Cardiac fibroblast (primary cell): ENCODE measurements at regions not wholly inside any gene's neighbourhood (a gene's known extent, or its start where the extent isn't known, plus 50 kb on each side); places are given as distances from the start of the nearest gene placed in this dataset.
A peak's percentile ranks its signal among the peaks of the same experiment; 100 is the strongest.

Experiments used
- DNase-seq, 2 donors: peaks; one replicate each; pipeline versions ENCODE4 v3.0.0 to v3.0.0-alpha.2; 2010; ENCODE audit warnings: low read depth in 2 of 2
- H3K4me3 ChIP-seq, 2 donors: replicated peaks in 1 of 2; 1 replicate in 1 of 2; 2 replicates in 1 of 2; pipeline ENCODE4 v1.5.1; 2011; ENCODE audit warnings: low read depth in 2 of 2, low read length in 2 of 2, mild to moderate bottlenecking in 2 of 2, moderate library complexity in 1 of 2
- CTCF ChIP-seq: IDR thresholded peaks from one replicate; pipeline ENCODE4 v1.5.1; 2011; ENCODE audit warnings: low read depth, mild to moderate bottlenecking, low read length, inconsistent platforms

- no peak for DNase-seq
- no peak for TF ChIP-seq CTCF
- H3K4me3 ChIP-seq, result no peak overlapping the region
Observed at GRCh38 chr2:13616616-13617015, 899.9 kb downstream of the TRIB2 start.

DNA sequence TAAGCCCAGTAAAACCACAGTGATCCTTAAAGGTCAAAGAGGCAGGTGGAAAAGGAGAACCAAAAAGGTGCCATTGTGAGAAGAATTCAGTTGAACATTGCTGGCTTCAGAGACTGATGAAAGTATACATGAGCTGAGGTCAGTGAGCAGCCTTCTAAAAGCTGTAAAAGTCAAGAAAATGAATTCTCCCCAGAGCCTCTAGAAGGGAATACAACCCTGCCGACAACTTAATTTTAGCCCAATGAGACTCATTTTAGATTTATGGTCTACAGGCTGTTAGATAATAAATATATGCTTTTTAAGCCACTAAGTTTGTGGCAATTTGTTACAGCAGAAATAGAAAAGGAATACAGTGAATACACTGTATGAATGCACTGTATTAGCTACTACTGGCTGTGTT lies 911.4 kb downstream of the TRIB2 start:
- DNase-seq, result no peak
- no peak for TF ChIP-seq CTCF
- no peak overlapping the region for H3K4me3 ChIP-seq

- no peak overlapping the region for H3K4me3 ChIP-seq
- TF ChIP-seq CTCF, result no peak
- DNase-seq, result peak in 1 of 2 donors; percentile 39
Observed at GRCh38 chr2:13638181-13638580, 921.4 kb downstream of the TRIB2 start.

DNA sequence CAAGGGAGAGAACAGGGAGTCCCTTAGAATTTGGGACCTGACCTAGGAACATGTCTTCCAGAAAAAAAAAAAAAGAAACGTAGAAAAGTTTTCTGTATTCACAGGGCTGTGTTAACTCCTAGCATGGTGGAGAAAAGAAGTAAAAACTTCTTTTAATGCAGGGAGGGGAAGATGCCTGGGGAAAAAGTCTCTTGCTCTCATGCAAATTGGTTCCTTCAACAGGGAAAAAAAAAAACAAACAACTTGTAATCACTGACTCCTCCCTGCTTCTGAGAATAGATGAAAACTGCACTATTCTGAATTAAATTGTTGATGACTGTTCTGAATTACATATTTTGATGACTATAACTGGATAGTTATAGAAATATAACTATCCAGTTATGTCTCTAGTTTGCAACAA lies 933.2 kb downstream of the TRIB2 start:
- H3K4me3 ChIP-seq, result no peak overlapping the region
- DNase-seq, result no peak
- TF ChIP-seq CTCF, result no peak

DNA sequence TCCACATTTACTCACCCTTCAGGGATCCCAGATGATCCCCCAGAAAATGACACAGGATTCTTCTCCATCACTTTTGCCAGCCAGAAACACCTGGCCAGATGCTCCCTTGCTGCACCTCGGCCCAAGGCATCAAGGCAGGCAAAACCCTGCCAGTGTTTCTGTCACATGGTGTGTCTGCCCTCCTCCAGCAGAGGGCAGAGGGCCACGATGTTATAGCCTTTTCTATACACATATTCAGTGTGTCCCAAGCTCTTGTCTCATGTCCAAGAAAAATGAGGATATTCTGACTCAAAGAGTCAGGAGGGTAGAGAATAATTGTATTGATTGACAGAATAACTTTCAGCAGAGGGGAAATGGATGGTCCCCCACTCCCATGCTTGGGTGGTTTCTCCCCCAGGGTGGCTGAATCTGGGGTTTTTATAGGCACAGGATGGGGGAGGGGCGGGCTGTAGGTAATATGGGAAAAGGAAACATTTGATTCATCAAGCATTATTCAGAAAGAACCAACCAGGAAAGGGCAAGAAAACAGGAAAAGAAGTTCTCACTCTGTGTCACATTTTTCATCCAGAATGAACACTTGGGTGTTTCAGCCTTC lies 933.9 kb downstream of the TRIB2 start:
- TF ChIP-seq CTCF, result peak; percentile 35
- peak in 1 of 2 donors; percentile 57 for DNase-seq
- H3K4me3 ChIP-seq, result no peak overlapping the region

DNA sequence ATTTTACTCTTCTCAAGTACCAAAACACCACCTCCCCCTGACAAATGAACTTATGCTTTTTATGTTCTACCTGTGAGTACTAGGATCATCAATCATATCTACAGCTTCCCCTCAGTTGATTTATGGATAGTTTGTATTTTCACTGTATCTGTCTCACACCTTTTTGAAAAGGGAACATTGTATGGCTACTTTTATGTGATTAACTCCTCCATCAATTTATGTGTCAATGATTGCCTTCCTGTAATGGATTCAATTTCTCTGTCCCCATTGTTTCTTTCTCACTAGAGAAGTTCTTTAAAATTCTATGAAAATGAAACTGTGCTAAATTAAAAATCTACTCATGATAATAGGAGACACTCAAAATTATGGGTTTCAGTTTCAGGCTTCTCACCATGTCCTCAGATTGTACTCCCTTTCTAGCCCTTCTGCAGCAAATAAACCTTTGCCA lies 935.0 kb downstream of the TRIB2 start:
- no peak for DNase-seq
- no peak for TF ChIP-seq CTCF

More for the DNA sequence above, 935.0 kb downstream of the TRIB2 start:
- H3K4me3 ChIP-seq, result no peak overlapping the region
